T1000 (cell line): ENCODE measurements at regions not wholly inside any gene's neighbourhood (a gene's known extent, or its start where the extent isn't known, plus 50 kb on each side); places are given as distances from the start of the nearest gene placed in this dataset.
A peak's percentile ranks its signal among the peaks of the same experiment; 100 is the strongest.
"Not testable (repeated sequence)": the region's sequence is repeated elsewhere in the genome, so short reads cannot be mapped to it uniquely, and the experiment has no call there.

Source experiments
- DNase-seq: peaks from one replicate; lab custom pipeline; 2025; ENCODE audit warnings: mixed read lengths; lab: John Stamatoyannopoulos, UW

DNA sequence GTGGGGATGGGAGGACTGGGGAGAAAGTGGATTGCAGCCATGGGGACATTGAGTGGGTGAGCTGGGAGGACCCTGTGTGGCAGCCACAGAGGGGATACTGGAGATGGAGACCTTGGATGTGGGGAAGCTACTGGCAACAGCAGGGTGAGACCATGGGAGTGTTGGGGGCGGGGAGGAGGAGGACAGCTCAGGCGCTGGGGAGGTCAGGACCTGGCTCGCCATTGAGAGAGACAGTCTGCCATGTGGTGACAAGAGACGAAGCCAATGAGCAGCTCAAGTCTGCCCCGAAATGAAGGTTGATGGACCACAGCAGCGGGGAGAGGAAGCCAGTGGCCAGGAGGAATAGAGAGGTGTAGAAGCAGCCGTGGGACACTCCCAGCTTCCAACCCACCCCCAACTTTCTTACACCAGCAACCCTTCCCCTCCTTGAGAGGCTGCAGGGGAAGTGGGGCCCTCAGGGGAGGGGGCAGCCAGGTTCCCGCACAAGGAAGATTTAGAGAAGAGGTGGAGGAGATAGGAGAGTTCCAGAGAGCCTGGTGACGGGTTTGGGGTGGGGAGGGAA is 118.1 kb downstream of the ASB7 start:
- no peak for DNase-seq

DNA sequence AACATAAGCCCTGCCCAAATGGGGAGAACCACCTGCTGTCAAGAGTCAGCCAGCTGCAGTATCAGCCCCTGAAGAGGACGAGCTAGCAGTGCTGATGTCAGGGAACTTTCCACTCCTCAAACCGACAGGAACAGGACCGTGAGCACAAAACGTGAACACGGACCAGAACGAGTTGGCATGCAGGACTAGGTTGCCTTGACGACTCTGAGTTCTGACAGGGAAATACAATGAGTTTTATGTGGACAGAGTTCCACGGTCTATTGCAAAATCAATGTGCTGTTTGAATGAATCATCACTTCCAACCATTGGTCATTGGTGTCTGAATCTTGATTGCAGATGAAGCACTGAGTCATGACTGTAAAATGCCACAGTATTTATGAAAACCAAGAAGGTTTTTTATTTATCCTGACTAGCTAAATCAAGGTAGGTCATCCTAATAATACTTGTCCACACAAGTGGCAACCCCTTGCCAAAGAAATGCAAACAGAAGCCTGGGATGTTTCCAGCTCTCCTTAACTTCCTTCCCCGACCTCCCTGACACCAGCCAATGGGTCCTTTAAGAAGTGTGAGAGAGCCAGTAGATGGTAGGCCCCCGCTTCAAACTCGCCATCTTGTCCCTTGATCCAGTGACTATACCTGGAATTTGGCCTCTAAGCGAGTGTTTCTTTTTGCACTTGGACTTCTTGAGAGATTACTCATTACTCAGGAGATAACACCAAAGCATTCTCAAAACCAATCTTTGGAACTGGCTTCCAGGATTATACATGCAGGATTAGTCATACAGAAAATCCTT is 119.6 kb downstream of the ASB7 start:
- peak; percentile 77 for DNase-seq

DNA sequence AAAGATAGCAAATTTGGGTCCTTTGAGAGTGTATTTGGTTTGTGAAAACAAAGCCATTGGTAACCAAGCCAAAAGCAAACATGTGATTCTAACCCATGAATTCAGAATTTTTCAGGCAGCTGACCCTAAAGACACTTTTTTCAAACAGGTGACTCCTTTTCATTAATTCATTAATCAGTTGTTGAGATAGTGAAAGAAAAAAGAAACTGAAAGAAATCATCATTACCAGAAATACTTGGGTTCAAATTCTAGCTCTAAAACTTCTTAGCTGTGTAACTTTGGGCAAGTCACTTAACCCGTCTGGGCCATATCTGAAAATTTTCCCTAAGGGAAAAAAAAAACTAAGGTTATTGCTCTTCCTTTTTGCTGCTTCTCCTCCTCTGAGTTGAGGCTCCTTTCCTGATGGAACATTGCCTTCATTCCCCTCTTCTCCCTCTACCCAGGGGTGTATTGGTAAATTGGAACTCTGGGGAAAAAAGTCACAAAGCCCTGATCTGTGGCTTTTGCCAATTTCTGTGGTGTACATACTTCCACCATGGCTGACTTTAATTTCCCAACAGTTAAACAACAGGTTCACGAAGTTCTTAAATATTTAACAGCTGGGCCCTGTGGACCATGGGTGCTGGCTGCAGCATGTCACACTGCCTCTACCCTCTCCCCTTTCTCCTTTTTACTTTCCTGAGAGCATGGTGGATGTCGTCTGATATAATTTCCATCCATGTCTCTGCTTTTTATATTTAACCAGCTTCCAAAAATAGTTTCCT is 120.3 kb downstream of the ASB7 start:
- no peak for DNase-seq

DNA sequence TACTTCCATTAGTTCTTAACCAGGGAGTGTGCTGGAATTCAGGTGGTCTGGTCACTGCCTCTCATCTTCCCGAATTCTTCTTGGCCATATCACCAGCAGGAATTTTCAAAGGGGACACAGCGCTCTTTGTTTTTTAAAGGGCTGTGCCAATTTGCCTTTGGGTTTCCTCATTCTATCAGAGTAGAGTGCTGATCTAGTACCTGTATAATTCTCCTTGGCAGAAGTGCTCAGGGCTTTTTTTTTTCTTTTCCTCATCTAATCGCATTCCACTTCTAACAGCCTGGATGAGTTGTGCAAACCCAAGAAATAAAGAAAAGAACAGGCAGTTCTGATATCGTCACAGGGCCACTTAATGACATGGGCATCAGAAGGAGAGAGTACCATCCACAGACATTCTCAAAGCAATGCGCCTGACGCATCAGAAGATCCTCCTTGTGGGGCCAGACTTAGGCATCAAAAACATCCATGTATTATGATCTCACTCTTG is 121.0 kb downstream of the ASB7 start:
- DNase-seq: no peak

DNA sequence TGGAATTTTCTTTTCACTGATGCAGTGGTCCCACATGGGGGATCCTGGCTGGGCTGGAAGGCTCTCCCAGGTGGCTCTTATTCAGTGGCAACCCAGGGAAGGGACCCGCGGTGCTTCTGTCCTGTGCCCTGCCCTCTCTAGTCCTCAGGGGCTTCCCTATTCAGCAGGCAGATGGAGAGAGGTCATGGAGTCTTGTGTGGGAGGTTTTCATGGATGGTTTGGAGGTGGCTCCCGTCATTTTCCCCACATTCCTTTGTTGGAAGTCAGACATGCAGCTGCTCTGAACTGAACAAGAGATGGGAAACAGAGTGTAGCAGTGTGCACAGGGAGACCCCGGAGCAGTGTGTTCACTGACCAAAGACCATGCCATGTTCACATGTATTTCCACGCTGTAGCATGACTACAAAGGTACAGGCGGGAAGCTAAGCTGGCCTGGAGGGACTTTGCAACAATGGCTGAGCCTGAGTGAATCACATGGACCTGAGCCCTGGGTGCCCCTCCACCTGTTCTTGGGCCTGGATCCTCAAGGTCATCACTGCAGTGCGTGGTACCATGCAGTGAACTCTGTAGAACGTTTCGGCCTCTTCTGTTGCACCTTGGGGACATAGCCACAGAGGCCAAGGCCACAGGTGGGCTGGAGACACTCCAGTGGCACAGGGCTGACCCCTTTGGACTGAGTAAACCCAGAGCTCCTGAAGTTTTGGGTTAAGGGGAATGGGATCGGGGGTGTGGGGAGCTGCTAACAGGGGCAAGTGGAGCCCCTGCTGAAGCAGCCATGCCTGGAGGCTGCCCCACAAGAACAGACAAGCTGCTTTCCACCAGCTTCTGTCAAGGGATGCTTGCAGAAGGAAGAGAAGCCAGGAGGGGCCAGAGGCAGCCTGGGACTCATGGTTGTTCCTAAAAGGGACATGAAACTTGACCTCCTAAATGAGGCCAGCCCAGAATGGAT is 123.0 kb downstream of the ASB7 start:
- no peak for DNase-seq

DNA sequence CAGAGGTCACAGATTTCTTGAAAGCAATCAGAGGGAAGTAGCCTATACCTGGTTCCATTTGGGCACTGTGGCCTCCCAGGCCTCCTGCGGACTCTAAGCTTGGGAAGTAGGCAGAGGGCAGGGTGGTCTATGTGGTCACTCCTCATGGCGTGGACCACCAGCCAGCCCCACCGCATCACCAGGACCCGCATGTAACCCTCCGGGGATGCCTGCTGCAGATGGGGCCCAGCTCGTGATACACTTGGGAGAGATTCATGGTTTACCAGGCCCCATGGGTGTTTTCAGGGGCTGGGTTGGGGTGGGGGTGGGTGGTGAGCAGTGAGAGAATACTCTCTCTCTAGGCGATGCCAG is 123.7 kb downstream of the ASB7 start:
- no peak for DNase-seq

DNA sequence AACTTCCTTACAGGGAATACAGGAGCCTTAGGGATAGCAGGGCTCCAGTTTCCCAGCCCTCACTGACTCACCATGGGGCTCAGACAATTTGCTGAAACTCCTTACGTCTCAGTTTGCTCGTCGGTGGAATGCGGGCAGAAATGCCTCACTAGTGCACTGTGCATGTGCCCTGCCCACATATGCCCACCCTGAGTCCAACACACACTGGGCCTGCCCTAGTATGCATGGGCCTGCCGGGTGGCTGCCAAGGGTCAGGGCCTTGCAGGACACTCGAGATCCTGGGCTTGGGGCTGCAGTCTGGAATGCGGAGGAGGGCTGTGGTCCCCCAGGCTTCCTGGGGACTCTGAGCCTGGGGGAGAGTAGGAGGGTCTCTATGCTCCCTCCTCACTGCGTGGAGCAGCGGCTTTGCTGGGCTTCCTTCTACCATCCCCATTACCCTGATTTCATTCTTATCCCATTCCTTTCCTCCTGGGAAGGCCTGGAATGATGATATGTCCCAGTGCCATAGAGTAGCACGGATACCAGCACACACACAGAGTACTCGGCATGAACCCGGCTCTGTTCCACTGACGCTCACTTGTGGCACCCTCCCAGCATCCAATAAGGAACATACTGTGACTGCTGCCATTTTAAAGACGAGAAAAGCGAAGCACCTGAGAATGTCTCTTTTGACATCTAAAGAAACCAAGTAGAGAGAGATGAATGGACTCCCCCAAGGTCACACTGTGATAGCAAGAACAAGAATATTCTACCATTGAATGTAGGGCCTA is 124.2 kb downstream of the ASB7 start:
- DNase-seq: no peak

DNA sequence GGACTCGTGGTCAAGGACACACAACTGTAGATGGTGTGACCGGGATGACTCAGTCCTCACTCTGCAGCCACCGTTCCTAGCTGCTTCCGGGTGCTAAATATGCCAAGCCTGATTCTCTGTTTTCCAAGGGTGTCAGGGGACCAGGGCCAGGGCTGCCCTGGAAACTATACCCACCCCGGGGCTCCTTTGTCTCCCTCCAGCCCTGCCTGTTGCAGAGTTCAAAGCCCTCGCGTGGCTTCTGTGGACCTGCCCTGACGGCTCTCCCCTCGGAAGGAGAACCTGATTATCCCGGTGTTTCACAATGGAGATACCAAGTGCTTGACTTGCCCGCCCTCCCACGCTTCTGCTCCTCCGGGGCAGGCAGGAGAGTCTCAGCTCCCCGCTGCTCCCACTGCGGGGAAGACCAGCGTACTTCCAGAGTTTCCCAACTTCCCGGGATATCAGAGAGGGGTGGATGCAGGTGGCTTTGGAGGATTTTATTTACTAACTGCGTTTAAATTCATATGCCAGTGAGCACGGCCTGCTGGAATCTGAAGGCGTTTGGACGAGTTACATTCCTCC is 125.0 kb downstream of the ASB7 start:
- DNase-seq: no peak

DNA sequence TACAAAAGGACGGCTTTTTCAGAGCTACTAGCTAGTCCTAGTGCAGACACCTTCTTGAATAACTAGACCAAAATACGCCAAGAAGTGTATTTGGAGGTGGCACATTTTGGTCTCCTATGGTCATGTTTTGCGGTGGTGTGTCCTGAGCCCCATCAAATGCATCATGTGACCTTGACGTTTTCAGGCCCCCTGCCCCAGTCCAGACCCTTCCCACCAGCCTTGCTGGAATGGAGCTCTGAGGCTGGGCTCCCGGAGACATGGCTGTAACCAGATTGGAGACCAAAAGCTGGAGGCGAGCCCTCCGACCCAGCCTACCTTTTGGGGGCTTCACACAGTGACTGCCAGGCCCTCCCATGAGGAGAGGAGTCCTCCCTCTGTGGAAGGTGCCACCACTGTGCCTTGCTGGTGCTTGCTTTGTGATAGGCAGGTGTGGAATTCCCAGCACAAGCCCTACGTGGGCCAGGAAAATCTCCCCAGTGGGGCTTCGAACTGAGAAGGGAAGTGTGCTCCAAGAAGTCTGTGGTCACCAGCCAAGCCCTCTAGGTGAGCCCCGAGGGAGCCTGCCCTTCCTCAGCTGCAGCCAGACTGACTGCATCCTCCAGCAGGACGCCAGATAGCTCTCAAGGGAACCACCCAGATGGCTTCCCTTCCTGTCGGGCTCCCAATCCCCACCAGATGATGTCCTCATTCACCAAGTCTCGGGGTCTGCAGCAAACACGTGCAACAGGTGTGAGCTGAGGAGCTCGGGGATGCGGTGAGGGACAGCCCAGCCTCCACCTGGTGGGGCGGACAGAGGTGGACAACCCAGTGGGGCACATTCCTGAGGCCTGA is 126.2 kb downstream of the ASB7 start:
- no peak for DNase-seq

DNA sequence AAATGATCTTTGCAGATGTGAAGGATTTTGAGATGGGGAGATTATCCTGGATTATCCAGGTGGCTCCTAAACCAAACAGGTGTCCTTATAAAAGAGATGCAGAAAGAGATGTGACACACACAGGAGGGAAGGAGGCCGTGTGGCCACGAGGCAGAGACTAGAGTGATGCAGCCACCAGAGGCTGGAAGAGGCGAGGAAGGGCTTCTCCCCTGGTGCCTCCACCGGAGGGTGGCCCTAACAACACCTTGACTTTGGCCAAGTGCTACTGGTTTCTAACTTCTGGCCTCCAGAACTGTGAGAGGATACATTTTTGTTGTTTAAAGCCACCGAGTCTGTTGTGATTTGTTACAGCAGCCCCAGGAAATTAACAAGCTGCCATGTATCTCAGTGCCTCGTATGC is 127.1 kb downstream of the ASB7 start:
- DNase-seq: no peak

DNA sequence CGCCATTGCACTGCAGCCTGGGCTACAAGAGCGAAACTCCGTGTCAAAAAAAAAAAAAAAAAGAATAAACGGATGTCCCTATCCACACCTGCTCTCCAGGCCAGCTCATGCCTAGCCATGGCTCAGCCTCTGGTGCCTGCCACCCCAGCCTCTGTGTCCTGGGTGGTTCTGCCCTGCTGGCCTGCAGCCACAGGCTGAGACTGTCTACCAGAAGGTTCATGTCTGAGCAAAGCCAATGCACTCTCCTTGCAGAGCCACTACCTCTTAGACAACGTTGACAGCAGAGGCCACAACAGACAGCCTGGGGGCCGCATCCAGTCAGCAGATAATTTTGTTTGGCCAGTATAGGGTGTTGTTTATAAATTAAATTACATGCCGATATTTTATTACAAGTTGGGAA is 127.7 kb downstream of the ASB7 start:
- no peak for DNase-seq

DNA sequence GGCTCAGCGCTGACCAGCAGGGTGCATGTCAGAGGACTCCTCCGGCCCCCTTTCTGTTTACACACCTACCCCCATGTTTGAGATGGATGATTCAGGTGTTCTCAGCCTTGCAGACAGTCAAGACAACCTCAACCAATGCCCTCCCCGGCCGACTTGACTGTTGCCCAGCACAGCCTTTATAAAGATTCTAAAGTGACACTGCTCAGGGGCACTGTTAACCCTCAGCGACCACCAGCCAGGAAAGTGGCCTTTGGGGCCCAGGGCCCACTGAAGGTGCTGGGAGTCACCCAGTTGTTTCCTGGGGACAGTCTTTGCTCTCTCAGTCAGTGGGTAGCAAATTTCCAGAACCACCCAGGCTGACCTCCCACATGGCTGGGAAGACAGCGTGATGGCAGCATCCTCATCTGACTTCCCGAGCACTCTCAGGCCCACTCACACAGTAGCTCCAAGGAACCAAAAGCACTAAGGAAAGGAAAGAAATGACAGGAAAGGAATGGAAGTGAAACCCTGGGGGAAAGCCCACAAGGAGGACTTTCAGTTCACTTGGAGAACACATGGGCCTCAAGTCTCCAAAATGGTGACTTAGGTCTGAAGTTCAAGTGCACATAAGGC is 128.4 kb downstream of the ASB7 start:
- no peak for DNase-seq

DNA sequence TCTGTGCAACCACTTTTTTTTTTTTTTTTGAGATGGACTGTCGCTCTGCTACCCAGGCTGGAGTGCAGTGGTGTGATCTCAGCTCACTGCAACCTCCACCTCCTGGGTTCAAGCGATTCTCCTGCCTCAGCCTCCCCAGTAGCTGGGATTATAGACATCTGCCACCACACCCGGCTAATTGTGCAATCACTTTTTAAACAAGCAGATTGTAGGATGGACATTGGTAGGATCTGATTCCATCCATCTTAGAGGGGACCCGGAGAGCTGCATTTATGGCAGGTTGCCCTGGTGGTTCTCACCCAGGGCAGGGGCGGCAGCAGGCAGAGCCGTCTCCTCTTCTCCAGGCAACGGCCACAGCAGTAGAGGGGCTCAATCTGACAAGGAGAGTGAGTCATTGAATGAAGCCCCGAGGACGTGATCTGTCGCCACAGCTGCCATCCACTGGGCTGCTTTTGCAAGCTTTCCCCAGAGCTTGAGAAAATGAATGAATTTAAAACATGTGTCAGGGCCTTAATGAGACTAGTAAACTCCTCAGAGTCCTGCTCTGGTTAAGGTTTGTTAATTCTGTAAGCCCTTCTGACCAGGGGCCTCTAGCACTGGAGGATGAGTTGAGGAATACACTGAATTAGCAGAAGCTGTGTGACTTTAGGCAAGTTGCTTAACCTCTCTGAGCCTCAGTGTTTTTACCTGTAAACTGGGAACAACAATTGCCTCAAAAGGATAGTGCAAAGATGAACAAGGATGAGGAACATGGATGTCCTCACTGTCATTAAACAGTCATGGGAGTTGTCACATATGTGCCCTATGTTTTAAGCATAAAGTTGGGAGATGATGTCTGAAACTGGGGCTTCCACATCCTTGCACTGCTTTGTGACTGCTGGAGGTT is 129.1 kb downstream of the ASB7 start:
- DNase-seq: no peak

DNA sequence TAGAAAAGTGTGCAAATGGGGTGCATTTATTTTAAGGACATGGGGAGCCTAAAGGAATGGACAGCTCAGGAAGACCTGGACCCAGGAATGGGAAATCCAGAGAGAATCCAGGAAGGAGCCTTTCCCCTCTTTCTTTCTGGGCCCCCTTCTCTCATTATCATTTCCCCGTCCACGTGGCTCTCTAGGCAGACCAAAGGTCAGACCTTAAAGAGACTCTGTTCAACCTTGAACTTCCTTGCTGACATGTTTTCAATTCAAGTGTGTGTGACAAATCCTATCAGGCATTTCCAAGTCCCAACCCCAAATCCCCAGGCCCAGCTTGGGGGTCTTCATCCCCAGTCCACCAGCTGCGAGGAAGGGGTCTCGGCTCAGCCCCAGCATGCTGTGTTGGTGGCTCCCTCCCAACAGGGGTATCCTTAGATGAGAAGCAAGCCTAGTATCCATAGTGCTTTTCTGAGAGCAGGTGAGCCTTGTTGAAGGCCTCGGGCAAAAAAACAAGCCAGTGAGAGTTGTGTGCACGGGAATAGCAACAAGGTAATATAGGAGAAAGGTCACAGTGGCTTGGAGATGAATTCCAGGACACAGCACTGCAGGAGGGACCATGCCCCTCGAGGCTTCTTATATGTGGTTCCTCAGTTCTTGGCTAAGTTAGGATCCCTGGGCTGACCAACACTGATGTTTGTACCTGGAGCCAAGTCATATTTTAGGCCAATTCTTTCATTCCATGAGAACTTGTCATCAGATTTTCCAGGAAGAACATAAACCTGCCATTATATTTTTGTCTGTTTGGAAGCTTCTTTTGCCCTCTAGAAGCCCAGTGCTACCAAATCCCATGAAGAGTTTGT is 130.0 kb downstream of the ASB7 start:
- DNase-seq: no peak

DNA sequence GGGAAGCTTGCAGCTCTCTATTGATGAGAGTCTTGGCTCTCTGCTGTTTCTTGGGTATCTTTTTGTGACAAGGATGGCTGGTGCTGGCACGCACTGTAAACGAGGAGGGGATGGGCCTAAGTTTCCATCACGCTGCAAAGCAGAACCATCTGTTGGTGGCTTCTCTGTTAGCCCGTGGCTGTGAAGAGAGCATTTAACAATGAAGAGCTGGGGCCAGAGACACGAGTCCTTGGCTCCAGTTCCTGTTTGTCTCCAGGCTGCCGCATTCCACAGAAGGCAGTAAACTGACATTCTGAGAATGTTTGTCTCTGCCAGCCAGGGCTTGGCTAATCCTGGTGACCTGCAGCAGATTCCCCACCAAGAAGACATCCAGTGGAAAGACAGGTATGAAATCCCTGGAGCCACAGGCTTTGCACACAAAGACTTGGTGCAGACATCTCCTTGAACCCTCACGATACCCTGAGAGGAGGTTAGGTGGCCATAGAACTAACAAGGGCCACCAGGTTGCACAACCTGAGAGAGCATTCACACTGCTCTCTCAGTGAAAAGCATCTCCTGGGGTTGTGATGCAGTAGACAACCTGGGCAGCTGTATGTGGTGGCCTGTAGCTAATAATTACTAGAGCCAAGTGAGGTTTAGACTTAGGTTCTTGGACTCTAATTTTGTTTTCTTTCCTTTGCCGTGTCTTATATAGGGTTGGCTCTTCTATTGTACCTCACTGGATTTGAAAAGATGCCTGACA is 130.9 kb downstream of the ASB7 start:
- DNase-seq: peak; percentile 39

DNA sequence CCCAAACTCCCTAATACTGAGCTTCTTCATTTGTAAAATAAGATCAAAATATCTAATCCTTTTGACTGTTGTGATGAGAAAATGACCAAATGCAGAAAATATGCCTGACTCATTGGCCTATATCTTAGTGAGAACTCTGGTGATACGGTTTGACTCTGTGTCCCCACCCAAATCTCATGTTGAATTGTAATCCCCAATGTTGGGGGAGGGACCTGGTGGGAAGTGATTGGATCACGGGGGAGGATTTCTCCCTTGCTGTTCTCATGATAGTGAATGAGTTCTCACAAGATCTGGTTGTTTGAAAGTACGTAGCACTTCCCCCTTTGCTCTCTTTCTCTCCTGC is 131.4 kb downstream of the ASB7 start:
- not testable (repeated sequence) for DNase-seq

DNA sequence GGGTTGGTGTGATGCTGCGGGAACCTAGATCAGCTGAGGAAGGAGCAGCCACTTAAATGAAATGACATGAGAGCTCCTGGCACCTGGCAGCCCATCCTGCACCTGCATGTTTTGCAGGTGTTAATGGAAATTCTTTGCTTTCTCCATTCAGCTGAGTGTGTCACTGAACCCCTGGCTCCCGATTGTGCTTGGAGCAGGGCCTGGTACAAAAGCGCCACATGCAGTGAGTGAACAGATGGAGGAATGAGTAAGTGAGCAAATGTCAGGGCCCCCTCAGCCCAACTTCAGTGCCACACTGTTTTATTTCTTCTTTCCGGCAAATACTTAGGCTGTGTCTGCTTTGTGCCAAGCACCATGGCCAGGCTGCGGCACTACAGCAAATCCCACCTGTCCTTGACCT is 132.2 kb downstream of the ASB7 start:
- DNase-seq: no peak
